Left ventricle myocardium inferior (tissue), 1 donor: ENCODE measurements at regions not wholly inside any gene's neighbourhood (a gene's known extent, or its start where the extent isn't known, plus 50 kb on each side); places are given as distances from the start of the nearest gene placed in this dataset.
A peak's percentile ranks its signal among the peaks of the same experiment; 100 is the strongest.

ENCODE experiments used
- DNase-seq: peaks from one replicate; pipeline ENCODE4 v3.0.0-alpha.2; 2020
- H3K27ac ChIP-seq: fragments of 200-600 bp; replicated peaks from 2 replicates; pipeline ENCODE4 v1.8.0; 2021
- H3K27me3 ChIP-seq: fragments of 200-600 bp; 2 replicates; pipeline ENCODE4 v1.8.0; 2021; ENCODE audit warnings: low read depth
- H3K36me3 ChIP-seq: fragments of 200-600 bp; 2 replicates; pipeline ENCODE4 v1.8.0; 2021
- H3K4me1 ChIP-seq: fragments of 200-600 bp; 2 replicates; pipeline ENCODE4 v1.8.0; 2021
- H3K4me3 ChIP-seq: fragments of 200-600 bp; 2 replicates; pipeline ENCODE4 v1.8.0; 2021; ENCODE audit warnings: mild to moderate bottlenecking, moderate library complexity
- H3K9me3 ChIP-seq: fragments of 200-600 bp; replicated peaks from 2 replicates; pipeline ENCODE4 v1.8.0; 2021
- intact Hi-C: fragments of 100-400 bp; cut with micrococcal nuclease; formaldehyde crosslinking; loops from one replicate; pipeline ENCODE4 v1.11.0; 2022
- TF ChIP-seq, protein P1 (sequence below): fragments of 200-600 bp; IDR thresholded peaks from 2 replicates; pipeline ENCODE4 v1.8.0; 2021; ENCODE audit warnings: antibody characterized with exemption, mild to moderate bottlenecking, borderline replicate concordance
- donor health status: DM: no; HTN: yes; CAD: no; lungs with severe emphysema.

DNA sequence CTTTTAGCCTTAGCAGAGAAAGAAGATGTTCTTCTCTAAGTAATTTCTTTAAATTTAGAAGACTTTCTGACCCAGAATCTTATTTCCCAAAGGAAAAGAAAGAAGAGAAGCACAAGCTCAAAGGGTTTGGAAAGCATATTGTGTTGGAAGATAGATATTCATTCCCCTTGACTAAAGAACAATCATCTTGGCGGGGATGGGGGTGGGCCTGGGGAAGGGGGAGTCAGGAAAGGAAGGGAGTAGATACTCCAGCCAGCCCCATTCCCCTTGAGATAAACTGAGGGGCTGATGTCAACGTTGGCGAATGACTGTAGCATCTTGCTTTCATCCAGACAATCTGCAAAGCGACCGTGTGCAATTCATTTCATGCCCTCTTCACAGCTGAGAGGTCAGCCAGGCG is 66.5 kb upstream of the SIPA1L2 start:
- no peak overlapping the region for H3K4me3 ChIP-seq
- intact Hi-C loops = no loop called here
- no peaks in the 10 kb centered on the region for H3K4me1 ChIP-seq
- peaks cover 18% of the 10 kb centered on the region for H3K27me3 ChIP-seq
- H3K9me3 ChIP-seq = no peaks in the 10 kb centered on the region
- H3K27ac ChIP-seq = no peak overlapping the region
- DNase-seq = no peak
- H3K36me3 ChIP-seq = no peaks in the 10 kb centered on the region
- TF ChIP-seq, protein P1, sequence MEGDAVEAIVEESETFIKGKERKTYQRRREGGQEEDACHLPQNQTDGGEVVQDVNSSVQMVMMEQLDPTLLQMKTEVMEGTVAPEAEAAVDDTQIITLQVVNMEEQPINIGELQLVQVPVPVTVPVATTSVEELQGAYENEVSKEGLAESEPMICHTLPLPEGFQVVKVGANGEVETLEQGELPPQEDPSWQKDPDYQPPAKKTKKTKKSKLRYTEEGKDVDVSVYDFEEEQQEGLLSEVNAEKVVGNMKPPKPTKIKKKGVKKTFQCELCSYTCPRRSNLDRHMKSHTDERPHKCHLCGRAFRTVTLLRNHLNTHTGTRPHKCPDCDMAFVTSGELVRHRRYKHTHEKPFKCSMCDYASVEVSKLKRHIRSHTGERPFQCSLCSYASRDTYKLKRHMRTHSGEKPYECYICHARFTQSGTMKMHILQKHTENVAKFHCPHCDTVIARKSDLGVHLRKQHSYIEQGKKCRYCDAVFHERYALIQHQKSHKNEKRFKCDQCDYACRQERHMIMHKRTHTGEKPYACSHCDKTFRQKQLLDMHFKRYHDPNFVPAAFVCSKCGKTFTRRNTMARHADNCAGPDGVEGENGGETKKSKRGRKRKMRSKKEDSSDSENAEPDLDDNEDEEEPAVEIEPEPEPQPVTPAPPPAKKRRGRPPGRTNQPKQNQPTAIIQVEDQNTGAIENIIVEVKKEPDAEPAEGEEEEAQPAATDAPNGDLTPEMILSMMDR = no peak

DNA sequence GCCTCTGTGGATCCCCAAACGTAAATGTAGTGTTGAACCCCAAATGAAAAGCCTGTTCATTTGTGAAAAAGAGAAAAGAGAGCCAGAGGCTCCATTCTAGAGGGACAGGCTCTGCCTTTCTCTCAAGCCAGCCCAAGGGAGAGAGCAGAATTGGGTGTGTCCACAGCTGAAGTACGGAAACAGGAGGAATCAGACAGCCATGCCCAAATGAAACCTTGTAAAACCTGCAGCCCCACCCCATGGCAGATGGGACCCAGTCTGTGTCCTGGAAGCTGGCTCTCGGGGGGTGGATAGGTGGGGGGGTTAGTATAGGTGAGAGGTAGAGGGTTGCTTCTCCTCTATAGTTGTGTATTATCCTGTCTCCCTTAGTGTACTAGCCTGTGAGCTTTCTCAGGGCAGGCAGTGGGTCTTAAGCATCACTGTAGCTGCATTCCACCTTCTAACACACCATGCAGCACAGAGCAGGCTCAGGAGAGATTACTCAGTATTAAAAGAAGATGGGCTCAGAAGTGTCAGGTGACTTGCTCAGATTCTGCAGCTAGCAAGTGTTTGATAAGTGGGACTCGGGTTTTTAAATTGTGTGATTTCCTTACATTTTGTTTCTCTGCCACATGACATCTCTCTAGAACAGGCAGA is 67.4 kb upstream of the SIPA1L2 start:
- Histone ChIP-seq H3K27ac (no peak overlapping the region), H3K4me3 (no peak overlapping the region), H3K9me3 (no peaks in the 10 kb centered on the region), H3K36me3 (no peaks in the 10 kb centered on the region), H3K4me1 (no peaks in the 10 kb centered on the region), H3K27me3 (peaks cover 16% of the 10 kb centered on the region)
- DNase-seq = no peak
- TF ChIP-seq, protein P1 = no peak
- intact Hi-C loops = no loop called here

DNA sequence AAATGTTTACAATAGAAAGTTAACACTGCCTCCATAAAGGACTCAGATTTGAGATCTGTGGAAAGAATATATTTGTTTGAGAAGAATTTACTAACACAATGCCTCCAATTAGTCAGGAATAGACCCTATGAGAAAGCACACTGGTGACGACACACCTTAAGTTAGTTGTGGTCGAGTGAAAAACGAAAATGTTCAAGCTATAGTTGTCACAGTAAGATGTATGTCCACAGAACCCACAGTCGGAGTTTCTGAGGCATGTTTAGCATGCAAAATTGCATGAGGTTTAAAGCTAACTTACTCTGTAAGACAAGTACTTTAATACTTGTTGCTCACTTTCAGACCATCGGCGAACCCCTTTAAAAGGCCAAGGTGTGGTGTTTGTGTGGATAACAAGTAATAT is 69.9 kb upstream of the SIPA1L2 start:
- Histone ChIP-seq H3K9me3 (no peaks in the 10 kb centered on the region), H3K27me3 (peaks cover 2% of the 10 kb centered on the region), H3K36me3 (no peaks in the 10 kb centered on the region), H3K4me3 (no peak overlapping the region), H3K4me1 (peaks cover 6% of the 10 kb centered on the region), H3K27ac (no peak overlapping the region)
- TF ChIP-seq, protein P1 = no peak
- DNase-seq = no peak
- intact Hi-C loops = no loop called here

DNA sequence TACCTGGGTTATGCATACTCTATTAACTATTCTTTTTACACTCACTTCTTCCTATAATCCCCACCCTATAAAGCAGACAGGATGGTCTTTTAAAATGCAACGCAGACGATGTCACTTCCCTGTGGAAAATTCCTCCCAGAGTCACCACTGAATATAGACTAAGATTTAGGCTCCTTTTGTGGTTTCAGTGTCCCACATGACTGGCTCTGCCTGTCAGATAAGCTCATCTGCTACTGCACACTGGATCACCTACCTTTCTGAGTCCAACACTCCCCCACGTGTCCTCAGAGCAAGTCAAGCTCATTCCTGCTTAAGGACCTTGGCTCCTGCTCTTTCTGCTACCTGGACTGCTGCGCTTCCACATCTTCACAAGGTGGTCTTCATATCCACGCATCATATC is 73.0 kb upstream of the SIPA1L2 start:
- H3K4me3 ChIP-seq = no peak overlapping the region
- no peaks in the 10 kb centered on the region for H3K9me3 ChIP-seq
- TF ChIP-seq, protein P1 = no peak

DNA sequence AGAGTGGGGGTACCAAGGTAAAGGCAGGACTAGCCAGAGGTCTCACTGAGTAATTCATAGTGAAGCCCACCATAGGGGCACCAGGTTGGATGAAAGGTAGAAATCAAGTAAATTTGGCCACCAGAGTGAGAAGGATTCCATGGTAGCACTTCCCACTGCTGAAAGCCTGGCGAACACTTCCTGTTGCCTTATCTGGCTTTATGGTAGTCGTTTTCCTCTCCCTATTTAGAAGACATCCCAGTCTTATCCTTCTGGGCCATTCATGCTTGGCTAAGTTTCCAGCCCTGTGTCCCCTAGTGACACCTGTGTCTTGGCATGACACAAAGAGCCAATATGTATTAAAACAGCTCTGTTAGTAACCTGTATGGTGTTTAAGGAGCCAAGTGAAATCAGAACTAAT is 74.3 kb upstream of the SIPA1L2 start:
- intact Hi-C loops = no loop called here
- Histone ChIP-seq H3K36me3 (no peaks in the 10 kb centered on the region), H3K4me1 (peaks cover 6% of the 10 kb centered on the region), H3K27ac (peak overlapping the region; percentile 18), H3K4me3 (no peak overlapping the region), H3K9me3 (no peaks in the 10 kb centered on the region), H3K27me3 (no peaks in the 10 kb centered on the region)
- DNase-seq = no peak
- TF ChIP-seq, protein P1 = no peak

More for the DNA sequence above, 73.0 kb upstream of the SIPA1L2 start:
- intact Hi-C loops = no loop called here
- DNase-seq = no peak
- H3K4me1 ChIP-seq = peaks cover 6% of the 10 kb centered on the region
- H3K27ac ChIP-seq = no peak overlapping the region
- H3K27me3 ChIP-seq = no peaks in the 10 kb centered on the region
- no peaks in the 10 kb centered on the region for H3K36me3 ChIP-seq
